ENCODE measurements at regions not wholly inside any gene's neighbourhood (a gene's known extent, or its start where the extent isn't known, plus 50 kb on each side); places are given as distances from the start of the nearest gene placed in this dataset.
A peak's percentile ranks its signal among the peaks of the same experiment; 100 is the strongest.

- no peak for TF ChIP-seq ZFX (IDR thresholded peaks at IDR 0.05)
- no peak for TF ChIP-seq CTCF (conservative IDR thresholded peaks at IDR 0.05)
Observed at GRCh38 chr14:65153101-65153500, 50.8 kb upstream of the MAX start.

GRCh38 chr14:65156568-65157366, 54.5 kb upstream of the MAX start:
- TF ChIP-seq ZFX (IDR thresholded peaks at IDR 0.05) = no peak
- no peak for TF ChIP-seq CTCF (conservative IDR thresholded peaks at IDR 0.05)
- H3K27ac ChIP-seq = no peak overlapping the region

More at GRCh38 chr14:65153101-65153500, 50.8 kb upstream of the MAX start:
- H3K27ac ChIP-seq = no peak overlapping the region

- no peak for TF ChIP-seq ZFX (IDR thresholded peaks at IDR 0.05)
- TF ChIP-seq CTCF (conservative IDR thresholded peaks at IDR 0.05) = no peak
Observed at GRCh38 chr14:65159281-65160062, 57.2 kb upstream of the MAX start.

GRCh38 chr14:65160091-65160490, 57.8 kb upstream of the MAX start:
- TF ChIP-seq CTCF (conservative IDR thresholded peaks at IDR 0.05) (no peak), ZFX (IDR thresholded peaks at IDR 0.05) (no peak)
- no peak overlapping the region for H3K27ac ChIP-seq

More at GRCh38 chr14:65159281-65160062, 57.2 kb upstream of the MAX start:
- H3K27ac ChIP-seq = no peak overlapping the region

GRCh38 chr14:65162031-65162430, 59.7 kb upstream of the MAX start:
- H3K27ac ChIP-seq = no peak overlapping the region
- no peak for TF ChIP-seq ZFX (IDR thresholded peaks at IDR 0.05)
- TF ChIP-seq CTCF (conservative IDR thresholded peaks at IDR 0.05) = no peak

GRCh38 chr14:65164068-65164824, 61.9 kb upstream of the MAX start:
- no peak overlapping the region for H3K27ac ChIP-seq
- TF ChIP-seq CTCF (conservative IDR thresholded peaks at IDR 0.05) = peak; percentile 81
- TF ChIP-seq ZFX (IDR thresholded peaks at IDR 0.05) = no peak

Measured in C4-2B (cell line).